HuH-7 (cell line): ENCODE measurements at regions not wholly inside any gene's neighbourhood (a gene's known extent, or its start where the extent isn't known, plus 50 kb on each side); places are given as distances from the start of the nearest gene placed in this dataset.

Experiments
- DNase-seq: peaks from one replicate; pipeline ENCODE4 v3.0.0; 2011; ENCODE audit warnings: low spot score

- no peak for DNase-seq
Observed at GRCh38 chr6:113616701-113617274, 240.4 kb upstream of the MARCKS start.

GRCh38 chr6:113619077-113619476 is 238.1 kb upstream of the MARCKS start:
- DNase-seq, result no peak

GRCh38 chr6:113620386-113620785 is 236.8 kb upstream of the MARCKS start:
- DNase-seq, result no peak

- DNase-seq, result no peak
Observed at GRCh38 chr6:113622254-113622653, 234.9 kb upstream of the MARCKS start.

- no peak for DNase-seq
Observed at GRCh38 chr6:113623129-113623528, 234.0 kb upstream of the MARCKS start.

- DNase-seq, result no peak
Observed at GRCh38 chr6:113625850-113626249, 231.3 kb upstream of the MARCKS start.

GRCh38 chr6:113626475-113626874 is 230.7 kb upstream of the MARCKS start:
- no peak for DNase-seq

- DNase-seq, result no peak
Observed at GRCh38 chr6:113627480-113627879, 229.7 kb upstream of the MARCKS start.

- no peak for DNase-seq
Observed at GRCh38 chr6:113629256-113629655, 227.9 kb upstream of the MARCKS start.

- no peak for DNase-seq
Observed at GRCh38 chr6:113629975-113630737, 227.0 kb upstream of the MARCKS start.

- DNase-seq, result no peak
Observed at GRCh38 chr6:113630738-113631535, 226.2 kb upstream of the MARCKS start.

- DNase-seq, result no peak
Observed at GRCh38 chr6:113631666-113632065, 225.5 kb upstream of the MARCKS start.

- no peak for DNase-seq
Observed at GRCh38 chr6:113632220-113632864, 224.8 kb upstream of the MARCKS start.

GRCh38 chr6:113633638-113634037 is 223.5 kb upstream of the MARCKS start:
- no peak for DNase-seq

GRCh38 chr6:113634352-113635163 is 222.6 kb upstream of the MARCKS start:
- DNase-seq, result no peak

GRCh38 chr6:113635222-113635986 is 221.7 kb upstream of the MARCKS start:
- DNase-seq, result no peak

- DNase-seq, result no peak
Observed at GRCh38 chr6:113636357-113636824, 220.8 kb upstream of the MARCKS start.

GRCh38 chr6:113640051-113640450 is 217.1 kb upstream of the MARCKS start:
- no peak for DNase-seq

GRCh38 chr6:113642001-113642713 is 215.0 kb upstream of the MARCKS start:
- DNase-seq, result no peak
